Kidney glomerular epithelial cell (primary cell): ENCODE measurements at regions not wholly inside any gene's neighbourhood (a gene's known extent, or its start where the extent isn't known, plus 50 kb on each side); places are given as distances from the start of the nearest gene placed in this dataset.
"Not testable (repeated sequence)": the region's sequence is repeated elsewhere in the genome, so short reads cannot be mapped to it uniquely, and the experiment has no call there.

ENCODE experiments used
- DNase-seq: peaks from one replicate; lab custom pipeline; 2025; lab: John Stamatoyannopoulos, UW

- DNase-seq: no peak
Observed at GRCh38 chr12:75704208-75704607, 192.8 kb upstream of the KRR1 start.

GRCh38 chr12:75703131-75703530, 191.7 kb upstream of the KRR1 start:
- no peak for DNase-seq

DNA sequence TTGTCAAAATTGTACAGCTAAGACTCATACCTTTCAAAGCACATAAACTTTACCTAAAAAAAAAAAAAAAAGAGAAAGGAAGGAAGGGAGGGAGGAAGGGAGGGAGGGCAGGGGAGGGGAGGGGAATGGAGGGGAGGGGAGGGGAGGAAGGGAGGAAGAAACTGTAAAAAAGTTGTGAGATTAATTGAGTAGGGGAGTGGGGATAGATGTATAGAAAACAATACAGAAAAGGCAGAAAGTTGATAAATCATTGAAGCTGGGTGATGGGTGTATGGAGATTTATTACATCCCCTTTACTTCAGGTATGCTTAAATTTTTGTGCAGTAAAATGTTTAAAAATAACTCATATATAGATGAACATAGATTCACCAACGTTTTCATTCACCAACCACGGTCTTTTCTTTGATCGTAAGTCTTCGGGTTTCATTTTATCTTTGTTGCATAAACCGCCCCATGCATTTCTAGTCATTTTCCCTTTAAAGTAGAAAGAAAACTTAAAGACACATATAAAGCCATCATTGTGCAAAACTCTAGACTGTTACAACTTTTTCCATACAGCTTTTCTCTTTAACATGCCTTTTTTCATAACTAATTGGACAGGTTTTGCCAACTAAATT, 191.2 kb upstream of the KRR1 start:
- no peak for DNase-seq

DNA sequence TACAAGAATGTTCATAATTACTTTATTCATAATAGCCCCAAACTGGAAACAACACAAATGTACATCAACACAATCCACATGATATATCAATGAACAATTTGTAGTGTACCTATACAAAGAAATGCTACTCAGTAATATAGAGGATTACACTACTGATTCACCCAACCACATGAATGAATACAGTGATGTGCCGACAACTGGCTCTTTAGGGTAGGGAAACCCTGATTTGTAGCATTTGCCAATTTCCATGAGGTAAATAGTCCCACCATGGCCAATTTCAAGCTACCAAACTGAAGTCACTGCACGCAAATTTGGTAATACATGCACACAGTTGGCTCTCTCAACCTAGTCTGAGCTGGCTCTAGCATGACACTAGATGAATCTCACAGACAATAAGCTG, 190.4 kb upstream of the KRR1 start:
- DNase-seq: no peak

GRCh38 chr12:75699728-75700496, 188.5 kb upstream of the KRR1 start:
- no peak for DNase-seq

DNA sequence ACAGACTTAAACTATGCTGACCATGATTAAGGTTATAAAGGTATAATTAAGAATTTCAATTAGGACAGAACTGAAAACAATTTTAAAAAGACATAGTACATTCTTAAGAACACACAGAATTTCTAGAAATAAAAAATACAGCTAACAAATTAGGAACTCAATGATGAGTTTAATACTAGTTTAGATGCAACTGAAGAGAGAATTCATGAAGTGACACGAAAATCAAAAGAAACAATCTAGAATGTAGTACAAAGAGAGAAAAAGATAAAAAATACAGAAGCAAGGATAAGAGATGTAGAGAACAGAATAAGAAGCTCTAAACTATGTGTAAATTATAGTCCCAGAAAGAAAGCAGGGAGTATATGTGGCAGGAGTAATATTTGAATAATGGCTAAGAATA, 187.8 kb upstream of the KRR1 start:
- DNase-seq: no peak

- DNase-seq: no peak
Observed at GRCh38 chr12:75698052-75698451, 186.6 kb upstream of the KRR1 start.

GRCh38 chr12:75695926-75696325, 184.5 kb upstream of the KRR1 start:
- no peak for DNase-seq

- DNase-seq: no peak
Observed at GRCh38 chr12:75694534-75695268, 183.3 kb upstream of the KRR1 start.

- no peak for DNase-seq
Observed at GRCh38 chr12:75692876-75693275, 181.5 kb upstream of the KRR1 start.

DNA sequence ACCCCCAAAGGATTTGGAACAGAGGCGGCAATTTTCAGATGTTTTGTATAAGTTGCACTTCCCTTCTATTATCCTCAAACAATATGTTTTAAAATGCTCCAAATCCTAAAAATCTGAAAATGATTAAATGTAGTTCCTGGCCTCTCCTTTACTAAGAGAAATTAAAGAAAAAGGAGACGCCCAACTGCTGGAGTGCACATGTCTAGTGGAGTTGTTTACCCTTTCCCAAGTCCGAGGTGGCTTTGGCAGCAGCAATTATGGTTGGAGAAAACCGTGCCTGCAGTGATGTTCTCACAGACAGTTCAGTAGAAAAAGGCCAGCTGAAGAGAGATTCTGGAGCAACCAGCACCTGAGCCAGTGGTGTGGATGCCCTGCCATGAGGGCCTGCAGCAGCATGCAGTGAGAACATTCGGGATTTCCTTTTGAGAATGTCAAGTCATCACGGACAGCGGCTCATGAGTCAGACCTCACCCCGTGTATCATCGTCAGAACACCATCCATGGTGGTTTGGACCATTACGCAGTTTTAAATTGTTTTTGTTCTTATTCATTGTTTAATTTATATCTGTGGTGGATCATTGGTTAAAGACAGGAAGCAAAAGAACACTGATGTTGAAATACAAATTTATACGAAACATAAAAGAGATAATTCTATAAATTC, 179.0 kb upstream of the KRR1 start:
- no peak for DNase-seq

- not testable (repeated sequence) for DNase-seq
Observed at GRCh38 chr12:75686233-75686632, 174.8 kb upstream of the KRR1 start.

DNA sequence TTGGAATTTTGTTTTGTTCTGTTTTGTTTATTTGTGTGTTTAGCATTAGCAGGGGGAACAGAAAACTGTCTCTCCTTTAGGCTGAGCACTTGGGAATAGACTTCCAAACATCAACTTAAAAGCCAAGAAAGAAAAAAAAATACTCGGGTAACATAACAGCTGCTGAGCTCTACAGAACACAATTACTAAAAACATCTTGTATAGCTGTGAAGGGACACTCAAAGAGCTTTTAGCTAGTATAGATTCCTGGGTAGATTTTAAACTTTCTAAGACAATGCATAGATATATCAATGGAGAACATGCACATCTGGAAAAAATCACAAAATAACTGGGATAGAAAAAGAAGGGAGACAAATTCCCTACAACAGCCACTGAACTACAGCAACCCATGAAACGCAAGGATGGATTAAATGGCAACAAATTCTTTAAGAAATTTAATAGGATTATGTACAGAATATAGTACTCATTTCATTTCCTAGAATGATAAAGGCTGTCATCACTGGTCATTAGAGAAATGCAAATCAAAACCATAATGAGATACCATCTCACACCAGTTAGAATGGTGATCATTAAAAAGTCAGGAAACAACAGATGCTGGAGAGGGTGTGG, 174.3 kb upstream of the KRR1 start:
- DNase-seq: no peak

GRCh38 chr12:75684678-75685616, 173.5 kb upstream of the KRR1 start:
- no peak for DNase-seq

DNA sequence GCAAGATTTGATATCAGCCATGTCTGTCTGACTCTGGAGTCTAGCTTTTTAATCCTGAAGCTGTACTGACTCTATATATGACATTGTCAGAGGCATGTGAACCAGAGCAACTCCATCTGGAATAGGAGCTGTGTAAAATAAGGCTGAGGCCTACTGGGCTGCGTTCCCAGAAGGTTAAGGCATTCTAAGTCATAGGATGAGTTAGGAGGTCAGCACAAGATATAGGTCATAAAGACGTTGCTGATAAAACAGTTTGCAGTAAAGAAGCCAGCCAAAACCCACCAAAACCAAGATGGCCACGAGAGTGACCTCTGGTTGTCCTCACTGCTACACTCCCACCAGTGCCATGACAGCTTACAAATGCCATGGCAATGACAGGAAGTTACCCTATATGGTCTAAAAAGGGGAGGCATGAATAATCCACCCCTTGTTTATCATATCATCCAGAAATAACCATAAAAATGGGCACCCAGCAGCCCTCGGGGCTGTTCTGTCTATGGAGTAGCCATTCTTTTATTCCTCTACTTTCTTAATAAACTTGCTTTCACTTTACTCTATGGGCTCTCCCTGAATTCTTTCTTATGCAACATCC, 172.7 kb upstream of the KRR1 start:
- not testable (repeated sequence) for DNase-seq

- no peak for DNase-seq
Observed at GRCh38 chr12:75683220-75683619, 171.8 kb upstream of the KRR1 start.

DNA sequence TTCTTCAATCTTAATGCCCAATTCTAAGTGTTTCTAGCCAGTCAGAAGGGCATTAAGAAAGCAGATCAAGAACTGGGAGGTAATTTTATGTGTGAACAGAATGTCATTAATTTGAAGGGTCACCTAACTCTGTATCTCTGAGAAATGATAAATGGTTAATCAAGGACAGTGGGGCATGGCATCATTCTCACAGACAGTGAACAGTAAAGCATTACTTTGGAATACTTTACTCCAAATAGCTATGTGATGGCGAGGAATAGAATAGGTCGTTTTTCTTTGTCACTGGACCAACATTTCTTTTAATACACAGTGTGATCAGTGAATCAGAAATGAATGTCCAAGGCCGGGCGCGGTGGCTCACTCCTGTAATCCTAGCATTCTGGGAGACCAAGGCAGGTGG, 166.1 kb upstream of the KRR1 start:
- DNase-seq: no peak

GRCh38 chr12:75674393-75674792, 163.0 kb upstream of the KRR1 start:
- no peak for DNase-seq

- no peak for DNase-seq
Observed at GRCh38 chr12:75672200-75672599, 160.8 kb upstream of the KRR1 start.

DNA sequence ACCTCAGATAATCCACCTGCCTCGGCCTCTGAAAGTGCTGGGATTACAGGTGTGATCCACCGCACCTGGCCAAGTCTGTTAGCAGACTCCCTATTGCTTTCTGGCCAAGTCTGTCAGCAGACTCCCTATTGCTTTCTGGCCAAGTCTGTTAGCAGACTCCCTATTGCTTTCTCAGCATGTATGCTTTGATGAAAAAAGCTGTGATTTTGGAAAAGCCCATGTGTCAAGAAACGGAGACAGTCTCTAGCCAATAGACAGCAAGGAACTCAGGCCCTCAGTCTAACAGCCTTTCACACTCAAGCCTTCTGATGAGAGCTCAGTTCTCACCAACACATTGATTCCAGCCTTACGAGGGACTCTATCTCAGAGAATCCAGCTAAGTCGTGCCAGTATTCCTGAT, 158.8 kb upstream of the KRR1 start:
- no peak for DNase-seq

DNA sequence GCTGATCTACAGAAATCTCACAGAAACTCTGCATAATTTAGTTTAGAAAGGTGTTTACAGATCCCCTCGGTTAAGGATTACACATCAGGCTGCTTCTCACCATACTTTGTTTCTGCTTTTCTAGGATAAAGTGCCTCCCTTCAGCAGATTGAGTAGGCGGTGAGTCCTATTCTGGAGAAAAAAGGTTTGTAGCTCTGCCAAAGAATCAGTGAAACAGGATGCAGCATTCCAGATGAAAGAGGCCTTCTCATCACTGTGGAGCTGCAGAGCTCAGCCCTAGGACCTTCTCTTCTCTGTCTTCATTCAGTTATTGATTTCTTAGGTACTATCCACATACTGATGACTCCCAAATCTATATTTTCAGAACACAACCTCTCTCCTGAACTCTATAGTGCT, 155.5 kb upstream of the KRR1 start:
- no peak for DNase-seq
